Endodermal cell (in vitro differentiated cells): ENCODE measurements at regions not wholly inside any gene's neighbourhood (a gene's known extent, or its start where the extent isn't known, plus 50 kb on each side); places are given as distances from the start of the nearest gene placed in this dataset.

Source experiments
- DNase-seq: peaks from one replicate; pipeline ENCODE4 v3.0.0-alpha.2; 2017
- H3K27ac ChIP-seq: 2 replicates; pipeline ENCODE4 v1.5.1; 2013; ENCODE audit warnings: mild to moderate bottlenecking, low read depth, low read length, moderate library complexity
- H3K27me3 ChIP-seq: 2 replicates; pipeline ENCODE4 v1.6.1; 2013; ENCODE audit warnings: mild to moderate bottlenecking, low read length, moderate library complexity; ENCODE audit not compliant: insufficient read depth, control insufficient read depth, poor library complexity, severe bottlenecking
- H3K36me3 ChIP-seq: 2 replicates; pipeline ENCODE4 v1.7.0; 2013; ENCODE audit warnings: mild to moderate bottlenecking, low read length, moderate library complexity; ENCODE audit not compliant: control insufficient read depth, insufficient read depth
- H3K4me1 ChIP-seq: one replicate; pipeline ENCODE4 v1.7.0; 2013; ENCODE audit warnings: low read length; ENCODE audit not compliant: control insufficient read depth, insufficient read depth
- H3K4me3 ChIP-seq: 2 replicates; pipeline ENCODE4 v1.5.1; 2013; ENCODE audit warnings: mild to moderate bottlenecking, low read length, moderate library complexity
- H3K9ac ChIP-seq: 2 replicates; pipeline ENCODE4 v1.6.1; 2013; ENCODE audit warnings: mild to moderate bottlenecking, low read length, moderate library complexity; ENCODE audit not compliant: poor library complexity, severe bottlenecking; ENCODE audit errors: extremely low read depth
- H3K9me3 ChIP-seq: 2 replicates; pipeline ENCODE4 v1.6.1; 2013; ENCODE audit warnings: mild to moderate bottlenecking, low read length, moderate library complexity; ENCODE audit not compliant: control insufficient read depth
- H3K27ac Mint-ChIP-seq: 2 replicates; pipeline ENCODE4 v1.8.0; 2020; ENCODE audit warnings: mixed read lengths
- H3K27me3 Mint-ChIP-seq: 2 replicates; pipeline ENCODE4 v1.8.0; 2021; ENCODE audit warnings: mild to moderate bottlenecking, mixed read lengths; ENCODE audit not compliant: insufficient read depth
- H3K36me3 Mint-ChIP-seq: 2 replicates; pipeline ENCODE4 v1.8.0; 2020; ENCODE audit warnings: low read depth, mixed read lengths
- H3K4me1 Mint-ChIP-seq: 2 replicates; pipeline ENCODE4 v1.8.0; 2020; ENCODE audit warnings: mixed read lengths
- H3K4me3 Mint-ChIP-seq: 2 replicates; pipeline ENCODE4 v1.8.0; 2020; ENCODE audit warnings: mild to moderate bottlenecking, moderate library complexity, mixed read lengths
- H3K9me3 Mint-ChIP-seq: 2 replicates; pipeline ENCODE4 v1.8.0; 2020; ENCODE audit warnings: mild to moderate bottlenecking, mixed read lengths
- WGBS, 2 experiments: methylation state at CpG; one replicate each; pipeline versions ENCODE4 v1.1.5 to v1.1.7; 2013; ENCODE audit warnings: missing lambda C conversion rate in 2 of 2, mixed read lengths in 1 of 2; ENCODE audit not compliant: insufficient coverage in 1 of 2, insufficient read length in 1 of 2; 5-methylcytosine and 5-hydroxymethylcytosine counted together
- TF ChIP-seq, protein P1 (sequence below): fragments of 200-600 bp; sonication (generic); conservative IDR thresholded peaks from 2 replicates; pipeline ENCODE4 v1.5.0; 2021; ENCODE audit warnings: antibody characterized with exemption, mild to moderate bottlenecking

DNA sequence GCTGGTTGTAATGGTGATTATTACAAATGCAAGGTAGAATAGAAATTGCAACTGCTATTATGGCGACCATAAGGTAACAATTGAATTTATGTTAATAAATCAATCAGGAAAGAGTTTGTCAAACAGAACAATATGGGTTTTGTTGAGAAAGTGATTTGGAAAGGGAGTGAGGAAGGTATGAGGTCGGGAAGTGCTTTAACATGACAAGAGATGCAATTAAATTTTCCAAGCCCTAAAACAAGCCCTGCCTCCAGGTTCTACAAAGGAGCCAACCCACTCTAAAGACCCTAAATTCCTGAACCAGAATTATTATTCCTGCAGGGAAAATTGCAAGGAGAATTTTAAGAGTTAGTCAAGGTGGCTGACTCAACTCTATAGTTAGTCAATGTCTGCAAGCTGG lies 363.7 kb downstream of the BMPER start:
- Mint-ChIP-seq H3K4me1 (no peaks in the 10 kb centered on the region), H3K9me3 (peaks cover 3% of the 10 kb centered on the region), H3K36me3 (no peaks in the 10 kb centered on the region), H3K4me3 (no peak overlapping the region), H3K27ac (no peak overlapping the region), H3K27me3 (no peaks in the 10 kb centered on the region)
- TF ChIP-seq, protein P1, sequence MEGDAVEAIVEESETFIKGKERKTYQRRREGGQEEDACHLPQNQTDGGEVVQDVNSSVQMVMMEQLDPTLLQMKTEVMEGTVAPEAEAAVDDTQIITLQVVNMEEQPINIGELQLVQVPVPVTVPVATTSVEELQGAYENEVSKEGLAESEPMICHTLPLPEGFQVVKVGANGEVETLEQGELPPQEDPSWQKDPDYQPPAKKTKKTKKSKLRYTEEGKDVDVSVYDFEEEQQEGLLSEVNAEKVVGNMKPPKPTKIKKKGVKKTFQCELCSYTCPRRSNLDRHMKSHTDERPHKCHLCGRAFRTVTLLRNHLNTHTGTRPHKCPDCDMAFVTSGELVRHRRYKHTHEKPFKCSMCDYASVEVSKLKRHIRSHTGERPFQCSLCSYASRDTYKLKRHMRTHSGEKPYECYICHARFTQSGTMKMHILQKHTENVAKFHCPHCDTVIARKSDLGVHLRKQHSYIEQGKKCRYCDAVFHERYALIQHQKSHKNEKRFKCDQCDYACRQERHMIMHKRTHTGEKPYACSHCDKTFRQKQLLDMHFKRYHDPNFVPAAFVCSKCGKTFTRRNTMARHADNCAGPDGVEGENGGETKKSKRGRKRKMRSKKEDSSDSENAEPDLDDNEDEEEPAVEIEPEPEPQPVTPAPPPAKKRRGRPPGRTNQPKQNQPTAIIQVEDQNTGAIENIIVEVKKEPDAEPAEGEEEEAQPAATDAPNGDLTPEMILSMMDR: no peak
- Histone ChIP-seq H3K4me1 (no peaks in the 10 kb centered on the region), H3K9me3 (no peaks in the 10 kb centered on the region), H3K9ac (no peak overlapping the region), H3K36me3 (no peaks in the 10 kb centered on the region), H3K27ac (no peak overlapping the region), H3K4me3 (no peak overlapping the region), H3K27me3 (no peaks in the 10 kb centered on the region)
- no peak for DNase-seq
- 56 to 70% methylated on average over 1 to 2 of the region's 2 CpGs for WGBS, 2 experiments

DNA sequence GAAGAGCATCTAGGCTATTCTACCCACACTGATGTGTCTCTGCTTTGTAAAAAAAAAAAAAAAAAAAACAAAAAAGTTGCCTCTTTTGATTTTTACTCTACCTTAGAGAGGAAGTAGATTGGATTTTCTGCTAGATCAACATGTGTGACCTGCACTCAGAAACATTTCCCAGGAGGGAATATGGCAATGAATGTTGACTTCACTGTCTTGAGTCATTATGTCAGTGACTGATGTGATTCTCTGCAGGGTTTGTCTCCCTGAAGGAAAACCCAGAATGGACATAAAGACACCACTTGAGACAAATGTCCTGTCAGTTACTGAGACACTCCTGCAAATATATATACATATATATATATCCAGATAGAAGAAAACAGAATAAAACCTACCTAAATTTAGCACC lies 370.3 kb downstream of the BMPER start:
- Histone ChIP-seq H3K9ac (no peak overlapping the region), H3K9me3 (peaks cover under 1% of the 10 kb centered on the region), H3K4me3 (no peak overlapping the region), H3K4me1 (no peaks in the 10 kb centered on the region), H3K27me3 (no peaks in the 10 kb centered on the region), H3K36me3 (no peaks in the 10 kb centered on the region), H3K27ac (no peak overlapping the region)
- Mint-ChIP-seq H3K27ac (no peak overlapping the region), H3K4me3 (no peak overlapping the region), H3K9me3 (no peaks in the 10 kb centered on the region), H3K36me3 (no peaks in the 10 kb centered on the region), H3K4me1 (peaks cover 3% of the 10 kb centered on the region), H3K27me3 (no peaks in the 10 kb centered on the region)
- TF ChIP-seq, protein P1: no peak
- no peak for DNase-seq

DNA sequence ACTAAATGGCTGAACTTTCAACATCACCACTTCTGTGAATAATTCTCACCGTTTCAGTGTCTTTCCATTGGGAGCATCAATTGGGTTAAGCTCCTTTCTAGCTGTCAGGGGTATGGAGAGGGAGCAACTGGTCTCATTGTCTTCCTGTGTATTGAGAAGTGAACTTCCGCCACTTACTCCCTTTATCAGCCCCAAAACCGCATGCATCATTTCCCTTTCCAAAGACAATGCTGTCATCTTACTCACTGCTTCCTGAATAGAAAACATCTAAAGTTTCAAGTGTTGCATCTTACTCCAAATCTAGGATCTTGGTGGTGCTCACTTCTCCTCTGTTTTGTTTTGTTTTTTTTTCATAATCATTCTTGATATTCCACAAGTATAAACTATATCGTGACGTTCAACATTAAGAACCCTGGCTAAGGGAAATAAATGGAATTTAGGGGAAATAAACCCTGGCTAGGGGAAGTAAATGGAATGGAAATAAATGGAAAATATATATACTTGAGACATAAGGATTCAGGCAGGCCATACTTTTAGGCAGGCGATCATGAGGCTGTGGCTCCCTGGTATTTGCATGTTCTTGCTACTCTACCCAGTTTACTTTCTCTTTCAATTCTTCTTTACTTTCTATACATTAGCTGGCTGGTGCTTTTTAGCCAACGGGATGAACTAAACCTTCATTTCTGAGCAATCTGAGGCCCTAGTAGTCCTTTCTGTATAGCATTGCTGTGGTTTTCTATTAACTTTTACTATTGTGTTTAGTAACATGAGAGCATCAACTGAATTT lies 371.9 kb downstream of the BMPER start:
- Mint-ChIP-seq H3K9me3 (peaks cover 14% of the 10 kb centered on the region), H3K36me3 (peaks cover 6% of the 10 kb centered on the region), H3K27me3 (no peaks in the 10 kb centered on the region), H3K27ac (no peak overlapping the region), H3K4me1 (peaks cover 3% of the 10 kb centered on the region), H3K4me3 (no peak overlapping the region)
- TF ChIP-seq, protein P1: no peak
- H3K4me3 ChIP-seq: no peak overlapping the region
- H3K27ac ChIP-seq: no peak overlapping the region
- no peaks in the 10 kb centered on the region for H3K4me1 ChIP-seq
- H3K9me3 ChIP-seq: peaks cover 16% of the 10 kb centered on the region
- 83 to 84% methylated on average over 1 to 7 of the region's 7 CpGs for WGBS, 2 experiments
- DNase-seq: no peak
- H3K9ac ChIP-seq: no peak overlapping the region
- no peaks in the 10 kb centered on the region for H3K27me3 ChIP-seq
- H3K36me3 ChIP-seq: no peaks in the 10 kb centered on the region
